Kidney (tissue), 13 donors: ENCODE measurements at regions not wholly inside any gene's neighbourhood (a gene's known extent, or its start where the extent isn't known, plus 50 kb on each side); places are given as distances from the start of the nearest gene placed in this dataset.
"Not testable (repeated sequence)": the region's sequence is repeated elsewhere in the genome, so short reads cannot be mapped to it uniquely, and the experiment has no call there.

Source experiments
- DNase-seq, 5 donors: peaks; one replicate each; pipeline ENCODE4 v3.0.0-alpha.2; 2013 to 2020
- FAIRE-seq: peaks from 2 replicates; lab custom pipeline; 2012; peaks lifted over from hg19 to GRCh38; lab: Jason Lieb, UNC
- H3K27ac ChIP-seq, 2 donors: one replicate each; pipeline ENCODE4 v1.7.0; 2013; ENCODE audit warnings: low read depth in 2 of 2, low read length in 2 of 2, inconsistent platforms in 1 of 2
- H3K27me3 ChIP-seq: one replicate; pipeline ENCODE4 v1.7.1; 2013; ENCODE audit warnings: low read length, inconsistent platforms; ENCODE audit not compliant: control insufficient read depth, insufficient read depth
- H3K36me3 ChIP-seq, 3 donors: one replicate each; pipeline versions ENCODE4 v1.7.0 to v1.7.1; 2013; ENCODE audit warnings: low read length in 3 of 3, control low read depth in 1 of 3, inconsistent platforms in 1 of 3; ENCODE audit not compliant: insufficient read depth in 3 of 3, control insufficient read depth in 2 of 3
- H3K4me1 ChIP-seq, 3 donors: one replicate each; pipeline versions ENCODE4 v1.7.0 to v1.7.1; 2013; ENCODE audit warnings: low read length in 3 of 3, inconsistent platforms in 1 of 3, low read depth in 1 of 3; ENCODE audit not compliant: control insufficient read depth in 2 of 3, insufficient read depth in 2 of 3
- H3K4me3 ChIP-seq, 3 donors: one replicate each; pipeline versions ENCODE4 v1.7.0 to v1.8.1; 2013; ENCODE audit warnings: low read length in 3 of 3, control low read depth in 1 of 3, inconsistent platforms in 1 of 3
- H3K9ac ChIP-seq, 3 donors: one replicate each; pipeline versions ENCODE4 v1.7.0 to v1.7.1; 2013; ENCODE audit warnings: low read length in 3 of 3, control low read depth in 1 of 3, inconsistent platforms in 1 of 3
- H3K9me3 ChIP-seq, 3 donors: one replicate each; pipeline versions ENCODE4 v1.7.0 to v1.7.1; 2013; ENCODE audit warnings: low read length in 3 of 3, control low read depth in 1 of 3, inconsistent platforms in 1 of 3; ENCODE audit not compliant: control insufficient read depth in 2 of 3, insufficient read depth in 1 of 3
- intact Hi-C: fragments of 100-400 bp; cut with DNase I; formaldehyde crosslinking; loops from one replicate; pipeline ENCODE4 v1.11.1; 2022
- TF ChIP-seq, protein P1 (sequence below): IDR thresholded peaks from 3 replicates; pipeline ENCODE4 v1.5.1; 2012; ENCODE audit warnings: mild to moderate bottlenecking, moderate library complexity, borderline replicate concordance; ENCODE audit not compliant: insufficient read depth; ENCODE audit errors: extremely low read depth
- donor health status: control.
- donor health status: control.
- donor health status: control.
- donor health status: control.
- donor health status: control.
- donor health status: DM: yes; HTN: yes; CAD: no.
- donor health status: Normal renal cell carcinoma (clear cell type).

DNA sequence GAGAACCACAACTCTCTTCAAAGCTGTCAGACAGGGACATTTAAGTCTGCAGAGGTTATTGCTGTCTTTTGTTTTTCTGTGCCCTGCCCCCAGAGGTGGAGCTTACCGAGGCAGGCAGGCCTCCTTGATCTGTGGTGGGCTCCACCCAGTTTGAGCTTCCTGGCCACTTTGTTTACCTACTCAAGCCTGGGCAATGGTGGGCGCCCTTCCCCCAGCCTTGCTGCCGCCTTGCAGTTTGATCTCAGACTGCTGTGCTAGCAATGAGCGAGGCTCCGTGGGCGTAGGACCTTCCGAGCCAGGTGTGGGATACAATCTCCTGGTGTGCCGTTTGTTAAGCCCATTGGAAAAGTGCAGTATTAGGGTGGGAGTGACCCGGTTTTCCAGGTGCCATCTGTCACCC lies 822.1 kb downstream of the KCNMA1 start:
- H3K4me1 ChIP-seq, H3K27me3 ChIP-seq, H3K27ac ChIP-seq, FAIRE-seq, H3K9ac ChIP-seq, intact Hi-C loops, H3K36me3 ChIP-seq, H3K4me3 ChIP-seq, H3K9me3 ChIP-seq: not testable (repeated sequence)
- peak in 1 of 5 donors; percentile 57 for DNase-seq

DNA sequence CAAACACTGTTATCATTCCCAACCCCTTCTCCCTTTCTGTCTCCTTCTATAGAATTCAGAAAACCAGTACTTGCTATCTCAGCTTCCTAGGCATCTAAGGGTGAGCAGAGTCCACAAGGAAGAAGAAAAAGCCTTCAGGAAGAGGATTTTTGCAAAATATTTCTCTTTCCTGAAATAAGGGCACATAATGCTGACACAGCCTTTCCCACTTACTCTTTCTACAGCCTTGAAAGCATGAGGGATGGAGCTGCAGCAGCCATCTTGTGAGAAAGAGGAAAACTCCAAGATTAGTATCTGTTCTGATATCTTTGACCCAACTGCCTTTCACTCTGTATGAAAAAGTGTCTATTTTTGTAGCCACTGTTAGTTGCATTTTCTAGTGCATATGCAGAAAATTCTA lies 826.2 kb downstream of the KCNMA1 start:
- H3K36me3 ChIP-seq, result no peaks in the 10 kb centered on the region
- TF ChIP-seq, protein P1, sequence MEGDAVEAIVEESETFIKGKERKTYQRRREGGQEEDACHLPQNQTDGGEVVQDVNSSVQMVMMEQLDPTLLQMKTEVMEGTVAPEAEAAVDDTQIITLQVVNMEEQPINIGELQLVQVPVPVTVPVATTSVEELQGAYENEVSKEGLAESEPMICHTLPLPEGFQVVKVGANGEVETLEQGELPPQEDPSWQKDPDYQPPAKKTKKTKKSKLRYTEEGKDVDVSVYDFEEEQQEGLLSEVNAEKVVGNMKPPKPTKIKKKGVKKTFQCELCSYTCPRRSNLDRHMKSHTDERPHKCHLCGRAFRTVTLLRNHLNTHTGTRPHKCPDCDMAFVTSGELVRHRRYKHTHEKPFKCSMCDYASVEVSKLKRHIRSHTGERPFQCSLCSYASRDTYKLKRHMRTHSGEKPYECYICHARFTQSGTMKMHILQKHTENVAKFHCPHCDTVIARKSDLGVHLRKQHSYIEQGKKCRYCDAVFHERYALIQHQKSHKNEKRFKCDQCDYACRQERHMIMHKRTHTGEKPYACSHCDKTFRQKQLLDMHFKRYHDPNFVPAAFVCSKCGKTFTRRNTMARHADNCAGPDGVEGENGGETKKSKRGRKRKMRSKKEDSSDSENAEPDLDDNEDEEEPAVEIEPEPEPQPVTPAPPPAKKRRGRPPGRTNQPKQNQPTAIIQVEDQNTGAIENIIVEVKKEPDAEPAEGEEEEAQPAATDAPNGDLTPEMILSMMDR, result no peak
- H3K9me3 ChIP-seq, result no peaks in the 10 kb centered on the region
- no peak overlapping the region for H3K9ac ChIP-seq
- DNase-seq (no peak), FAIRE-seq (no peak)
- H3K27me3 ChIP-seq, result no peaks in the 10 kb centered on the region
- intact Hi-C loops, result no loop called here
- no peak overlapping the region for H3K27ac ChIP-seq
- H3K4me1 ChIP-seq, result no peaks in the 10 kb centered on the region
- H3K4me3 ChIP-seq, result no peak overlapping the region

DNA sequence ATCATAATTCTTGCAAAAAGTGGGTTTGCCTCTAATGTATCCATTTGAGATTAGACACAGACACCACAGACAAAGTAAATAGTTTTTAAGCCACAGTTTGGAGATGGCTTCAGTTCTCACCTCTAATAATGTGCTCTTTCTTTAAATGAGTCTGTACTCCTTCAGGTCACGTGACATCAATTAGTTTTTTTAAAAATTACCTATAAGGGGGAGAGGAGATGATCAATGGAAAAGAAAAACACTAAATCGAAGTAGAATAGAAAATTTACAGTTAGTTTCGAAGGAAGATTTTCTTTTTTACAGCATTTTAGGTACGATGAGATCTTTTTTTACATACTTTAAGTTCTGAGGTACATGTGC lies 849.2 kb downstream of the KCNMA1 start:
- TF ChIP-seq, protein P1, result no peak

DNA sequence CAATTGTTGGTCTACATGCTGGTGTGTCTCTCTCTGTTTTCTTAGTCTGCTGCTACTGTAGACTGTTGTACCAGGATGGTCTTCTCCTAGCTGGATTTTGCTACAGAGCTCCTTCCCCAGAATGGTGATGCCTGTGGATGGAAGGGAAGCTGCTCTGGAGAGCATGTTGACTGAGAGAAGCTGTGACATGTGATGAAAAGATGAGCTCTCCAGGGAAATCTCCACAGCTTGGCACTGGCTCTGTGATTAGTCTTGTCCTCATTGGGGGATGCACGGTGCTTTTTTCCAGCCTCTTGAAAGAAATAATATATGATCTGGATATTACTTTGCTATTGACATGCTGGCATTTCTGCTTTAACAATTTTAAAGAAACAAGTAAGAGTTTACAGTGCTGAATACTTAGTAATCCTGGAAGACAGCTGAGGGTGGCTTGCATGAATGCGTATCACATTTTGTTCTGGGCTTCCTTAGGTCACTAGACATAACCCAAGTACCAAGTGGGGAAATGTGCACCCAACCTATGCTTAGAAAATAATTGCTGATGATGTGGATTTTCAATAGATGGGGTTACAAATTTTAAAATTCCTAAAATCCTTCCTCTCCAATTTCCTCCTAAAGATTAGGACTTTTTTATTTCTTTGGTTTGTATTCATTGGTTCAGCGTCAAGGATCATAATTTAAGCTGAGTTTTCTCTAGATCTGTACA lies 849.7 kb downstream of the KCNMA1 start:
- TF ChIP-seq, protein P1, result no peak
- Histone ChIP-seq H3K36me3 (no peaks in the 10 kb centered on the region), H3K27me3 (no peaks in the 10 kb centered on the region), H3K9ac (no peak overlapping the region), H3K4me3 (no peak overlapping the region), H3K27ac (no peak overlapping the region), H3K9me3 (peaks cover 0 to under 1% (median 0%) of the 10 kb centered on the region in 3 donors), H3K4me1 (no peaks in the 10 kb centered on the region)
- DNase-seq, result no peak
- no peak for FAIRE-seq
- intact Hi-C loops, result no loop called here

More for the DNA sequence above, 849.2 kb downstream of the KCNMA1 start:
- intact Hi-C loops, result no loop called here
- Histone ChIP-seq H3K9ac (no peak overlapping the region), H3K36me3 (no peaks in the 10 kb centered on the region), H3K27ac (no peak overlapping the region), H3K4me3 (no peak overlapping the region), H3K27me3 (no peaks in the 10 kb centered on the region), H3K9me3 (no peaks in the 10 kb centered on the region), H3K4me1 (no peaks in the 10 kb centered on the region)
- DNase-seq (no peak), FAIRE-seq (no peak)
